Small intestine (tissue), 7 donors: ENCODE measurements at regions not wholly inside any gene's neighbourhood (a gene's known extent, or its start where the extent isn't known, plus 50 kb on each side); places are given as distances from the start of the nearest gene placed in this dataset.
A peak's percentile ranks its signal among the peaks of the same experiment; 100 is the strongest.

Source experiments
- DNase-seq, 2 donors: peaks; one replicate each; pipeline versions ENCODE4 v3.0.0 to v3.0.0-alpha.2; 2013
- FAIRE-seq: peaks from 2 replicates; lab custom pipeline; 2012; peaks lifted over from hg19 to GRCh38; lab: Jason Lieb, UNC
- H3K27ac ChIP-seq, 3 donors: one replicate each; pipeline ENCODE4 v1.5.1; 2013; ENCODE audit warnings: low read length in 2 of 3, mild to moderate bottlenecking in 2 of 3, control low read depth in 1 of 3, inconsistent platforms in 1 of 3, low read depth in 1 of 3, moderate library complexity in 1 of 3
- H3K27me3 ChIP-seq, 3 donors: one replicate each; pipeline ENCODE4 v1.6.1; 2013; ENCODE audit warnings: low read length in 3 of 3, inconsistent platforms in 1 of 3; ENCODE audit not compliant: control insufficient read depth in 3 of 3, insufficient read depth in 3 of 3
- H3K36me3 ChIP-seq, 3 donors: one replicate each; pipeline ENCODE4 v1.6.1; 2013; ENCODE audit warnings: low read length in 3 of 3, inconsistent platforms in 1 of 3, low read depth in 1 of 3, mild to moderate bottlenecking in 1 of 3, moderate library complexity in 1 of 3; ENCODE audit not compliant: control insufficient read depth in 3 of 3, insufficient read depth in 2 of 3
- H3K4me1 ChIP-seq, 3 donors: one replicate each; pipeline ENCODE4 v1.6.1; 2013; ENCODE audit warnings: low read length in 2 of 3, inconsistent platforms in 1 of 3, low read depth in 1 of 3, mild to moderate bottlenecking in 1 of 3, moderate library complexity in 1 of 3; ENCODE audit not compliant: control insufficient read depth in 3 of 3, insufficient read depth in 2 of 3
- H3K4me3 ChIP-seq, 3 donors: one replicate each; pipeline ENCODE4 v1.5.1; 2013; ENCODE audit warnings: low read length in 3 of 3, control low read depth in 1 of 3, inconsistent platforms in 1 of 3, low read depth in 1 of 3, mild to moderate bottlenecking in 1 of 3, moderate library complexity in 1 of 3
- H3K9me3 ChIP-seq, 2 donors: one replicate each; pipeline ENCODE4 v1.6.1; 2013; ENCODE audit warnings: low read depth in 1 of 2, low read length in 1 of 2; ENCODE audit not compliant: control insufficient read depth in 2 of 2, insufficient read depth in 1 of 2
- WGBS, 3 donors: extraction: QIAGEN DNeasy Blood & Tissue Kit; methylation state at CpG; one replicate each; pipeline ENCODE4 v1.1.7; 2013; 5-methylcytosine and 5-hydroxymethylcytosine counted together
- donor health status: healthy with polysubstance abuse.
- donor health status: control.
- donor health status: control.
- donor health status: Bipolar disorder and iron deficiency.
- donor health status: healthy.

DNA sequence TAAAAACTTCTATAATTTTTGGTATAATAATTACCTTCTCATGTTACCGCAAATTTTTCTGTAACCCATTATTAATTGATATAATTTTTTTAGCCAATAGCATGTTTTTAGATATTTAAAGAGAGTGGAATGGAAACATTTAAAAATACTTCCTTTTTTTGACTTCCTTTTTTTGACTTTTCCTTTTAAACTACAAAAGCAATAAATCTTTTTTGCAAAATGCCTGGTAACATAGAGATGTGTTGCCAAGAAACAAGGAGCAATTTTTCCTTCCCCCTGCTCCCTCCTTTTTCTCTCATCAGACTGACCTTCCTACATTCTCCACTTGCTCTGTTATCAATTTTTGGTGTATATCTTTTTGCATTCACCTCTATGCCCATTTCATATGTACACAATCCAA, 666.2 kb downstream of the ADGRL2 start:
- WGBS, 3 donors, result 70 to 89% (median 76%) methylated on average over 1 of the region's 1 CpG
- no peak for FAIRE-seq

DNA sequence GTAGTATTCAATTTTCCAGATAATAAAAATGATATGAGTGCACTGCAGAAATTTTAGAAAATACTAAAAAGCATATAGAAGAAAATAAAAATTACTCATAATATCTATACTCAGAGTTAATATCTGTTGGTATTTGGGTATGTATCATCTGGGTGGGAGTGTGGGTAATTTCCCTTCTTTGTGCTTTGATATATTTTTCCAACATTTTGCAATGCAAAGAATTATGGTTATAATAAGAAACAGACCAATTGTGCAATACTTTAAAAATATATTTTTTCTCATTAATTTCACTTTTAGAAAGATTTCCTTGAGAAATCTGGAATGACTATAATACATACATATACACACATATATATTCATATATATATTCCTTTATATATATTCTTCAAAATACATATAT, 665.7 kb downstream of the ADGRL2 start:
- no peak for DNase-seq
- Histone ChIP-seq H3K4me1 (no peaks in the 10 kb centered on the region), H3K36me3 (no peaks in the 10 kb centered on the region), H3K4me3 (no peak overlapping the region), H3K27me3 (no peaks in the 10 kb centered on the region), H3K9me3 (no peaks in the 10 kb centered on the region), H3K27ac (no peak overlapping the region)
- no peak for FAIRE-seq

More for the DNA sequence above, 666.2 kb downstream of the ADGRL2 start:
- Histone ChIP-seq H3K36me3 (no peaks in the 10 kb centered on the region), H3K4me3 (no peak overlapping the region), H3K9me3 (no peaks in the 10 kb centered on the region), H3K27me3 (no peaks in the 10 kb centered on the region), H3K4me1 (no peaks in the 10 kb centered on the region), H3K27ac (no peak overlapping the region)
- no peak for DNase-seq

DNA sequence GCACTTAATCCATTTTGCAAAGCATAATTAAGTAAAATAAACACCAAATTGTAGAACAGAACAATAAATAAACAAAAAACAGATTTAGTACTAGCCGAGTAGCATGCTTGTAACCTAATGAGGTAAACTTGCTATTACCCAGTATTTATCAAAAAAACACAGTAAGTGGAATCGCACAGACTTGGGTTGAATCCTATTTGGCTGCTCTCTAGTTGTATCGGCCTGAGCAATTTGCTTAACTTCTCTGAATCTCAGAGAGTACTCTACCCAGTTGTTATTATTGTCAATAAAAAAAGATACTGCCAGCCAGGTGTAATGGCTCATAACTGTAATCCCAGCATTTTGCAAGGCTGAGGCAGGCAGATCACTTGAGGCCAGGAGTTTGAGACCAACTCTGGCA, 664.3 kb downstream of the ADGRL2 start:
- 47 to 67% (median 62%) methylated on average over 3 of the region's 3 CpGs for WGBS, 3 donors
- Histone ChIP-seq H3K9me3 (no peaks in the 10 kb centered on the region), H3K27ac (no peak overlapping the region), H3K27me3 (no peaks in the 10 kb centered on the region), H3K4me3 (no peak overlapping the region), H3K4me1 (no peaks in the 10 kb centered on the region), H3K36me3 (no peaks in the 10 kb centered on the region)
- no peak for FAIRE-seq
- DNase-seq, result no peak

DNA sequence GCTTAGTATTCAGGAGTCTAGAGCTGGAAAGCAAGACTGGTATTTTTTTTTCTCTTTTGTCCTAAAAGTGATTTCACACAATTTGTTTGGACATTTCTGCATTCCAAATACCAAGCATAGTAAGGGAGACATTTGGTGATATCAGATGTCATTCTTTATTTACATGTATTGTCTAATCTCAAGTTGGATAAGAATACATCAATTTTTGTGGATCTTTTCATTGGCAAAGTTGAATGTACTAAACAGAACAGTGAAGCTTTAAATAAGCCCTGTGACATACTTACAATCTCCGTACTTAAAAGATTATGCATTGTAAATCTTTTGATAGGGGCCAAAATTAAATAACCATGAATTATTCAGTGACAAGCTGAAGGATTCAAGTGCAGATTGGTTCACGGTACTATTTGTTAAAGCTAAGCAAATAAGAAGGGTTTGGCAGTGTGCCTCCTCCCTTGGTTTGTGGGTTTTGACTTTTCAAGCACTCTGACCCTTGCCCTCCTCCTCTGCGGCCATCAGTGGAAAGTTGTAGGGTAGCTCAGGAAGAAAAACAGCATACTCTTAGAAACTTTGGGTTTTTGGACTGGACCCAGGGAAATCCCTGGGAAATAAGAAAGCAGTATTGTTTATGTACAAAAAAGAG, 663.7 kb downstream of the ADGRL2 start:
- FAIRE-seq (no peak), DNase-seq (peak; percentile 3 to 27)
- Histone ChIP-seq H3K27ac (no peak overlapping the region), H3K27me3 (no peaks in the 10 kb centered on the region), H3K36me3 (no peaks in the 10 kb centered on the region), H3K4me3 (no peak overlapping the region), H3K9me3 (no peaks in the 10 kb centered on the region), H3K4me1 (no peaks in the 10 kb centered on the region)
- WGBS, 3 donors, result 17 to 27% (median 19%) methylated on average over 3 of the region's 3 CpGs

DNA sequence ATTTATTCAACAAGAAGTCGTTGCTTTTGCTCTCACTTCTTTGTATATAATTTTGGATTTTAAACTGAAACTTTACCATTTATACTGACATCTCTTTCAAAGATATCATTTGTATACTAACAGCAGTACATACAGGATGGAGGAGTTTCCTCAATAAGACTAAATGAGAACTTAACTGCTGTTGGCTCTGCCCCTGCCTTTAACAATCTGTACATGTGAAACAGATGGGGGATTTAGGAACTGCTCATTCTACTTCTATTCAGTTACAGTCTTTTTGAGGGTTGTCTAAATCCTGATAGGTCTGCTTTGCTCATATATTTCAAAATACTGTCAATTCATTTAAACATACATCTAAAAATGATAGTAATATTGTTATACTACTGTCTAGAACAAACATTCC, 663.2 kb downstream of the ADGRL2 start:
- Histone ChIP-seq H3K4me1 (no peaks in the 10 kb centered on the region), H3K27me3 (no peaks in the 10 kb centered on the region), H3K36me3 (no peaks in the 10 kb centered on the region), H3K27ac (no peak overlapping the region), H3K9me3 (no peaks in the 10 kb centered on the region), H3K4me3 (no peak overlapping the region)
- DNase-seq, result no peak
- WGBS, 3 donors, result 44 to 51% (median 46%) methylated on average over 1 of the region's 1 CpG
- no peak for FAIRE-seq

DNA sequence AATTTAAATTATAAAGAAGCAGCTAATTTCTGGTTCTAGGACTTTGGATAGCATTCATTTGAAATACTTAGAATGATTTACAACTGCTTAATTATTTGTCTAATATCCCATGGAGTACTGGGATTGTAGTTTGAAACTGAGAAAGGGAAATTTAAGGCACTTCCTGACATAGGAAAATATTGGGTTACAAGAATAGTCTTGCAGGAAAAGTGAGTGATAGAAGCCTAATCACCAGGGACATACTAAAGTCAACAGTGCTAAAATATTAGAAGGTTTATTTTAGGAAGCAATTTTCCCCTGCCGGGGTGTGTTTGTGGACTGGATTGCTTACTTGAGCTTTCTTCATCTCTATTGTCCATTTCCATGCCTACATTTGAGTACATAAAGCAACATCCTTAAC, 661.6 kb downstream of the ADGRL2 start:
- no peaks in the 10 kb centered on the region for H3K4me1 ChIP-seq
- FAIRE-seq (no peak), DNase-seq (no peak)
- H3K27ac ChIP-seq, result no peak overlapping the region
- H3K4me3 ChIP-seq, result no peak overlapping the region
- 15 to 45% (median 36%) methylated on average over 1 of the region's 1 CpG for WGBS, 3 donors
- H3K27me3 ChIP-seq, result no peaks in the 10 kb centered on the region
- no peaks in the 10 kb centered on the region for H3K36me3 ChIP-seq
- no peaks in the 10 kb centered on the region for H3K9me3 ChIP-seq

DNA sequence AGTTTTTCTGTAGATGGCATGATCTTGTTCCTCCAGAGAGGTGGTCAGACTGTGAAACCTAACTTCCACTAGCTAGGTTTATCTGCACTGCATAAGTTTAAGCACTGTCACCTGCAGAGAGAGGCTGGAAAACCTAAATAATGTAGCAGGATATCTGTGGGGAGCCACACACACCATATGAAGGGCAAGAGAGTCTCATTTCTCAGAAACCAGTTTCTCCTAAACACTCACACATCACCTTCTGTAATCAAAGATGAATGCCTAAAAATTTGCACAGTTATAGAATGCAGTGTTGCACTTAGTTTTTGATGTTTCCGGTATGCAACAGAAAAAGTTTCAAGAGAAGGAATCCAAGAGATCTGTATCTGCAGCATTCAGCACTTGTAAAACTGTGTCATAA, 654.6 kb downstream of the ADGRL2 start:
- Histone ChIP-seq H3K9me3 (peaks cover 0 to 9% of the 10 kb centered on the region in 2 donors), H3K36me3 (no peaks in the 10 kb centered on the region)
- FAIRE-seq, result no peak

DNA sequence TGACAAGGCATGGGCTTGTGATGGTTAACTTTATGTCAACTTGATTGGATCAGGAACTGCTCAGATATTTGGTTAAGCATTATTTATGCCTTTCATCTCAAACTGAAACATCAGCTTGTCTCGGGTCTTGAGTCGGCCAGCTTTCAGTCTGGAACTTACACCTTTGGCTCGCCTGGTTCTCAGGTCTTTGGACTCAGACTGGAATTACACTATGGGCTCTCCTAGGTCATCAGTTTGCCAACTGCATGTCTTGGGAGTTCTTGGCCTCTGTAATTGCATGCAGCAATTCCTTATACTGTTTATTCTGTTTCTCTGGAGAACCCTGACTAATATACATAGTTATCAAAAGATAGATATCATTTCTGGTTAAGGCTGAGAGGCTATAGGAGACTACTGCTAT, 653.7 kb downstream of the ADGRL2 start:
- 60 to 90% (median 79%) methylated on average over 3 of the region's 3 CpGs for WGBS, 3 donors
- no peak for FAIRE-seq
- Histone ChIP-seq H3K9me3 (peaks cover 0 to 9% of the 10 kb centered on the region in 2 donors), H3K36me3 (no peaks in the 10 kb centered on the region), H3K4me1 (no peaks in the 10 kb centered on the region), H3K27ac (no peak overlapping the region), H3K27me3 (no peaks in the 10 kb centered on the region), H3K4me3 (no peak overlapping the region)
- DNase-seq, result no peak

More for the DNA sequence above, 654.6 kb downstream of the ADGRL2 start:
- Histone ChIP-seq H3K4me1 (no peaks in the 10 kb centered on the region), H3K4me3 (no peak overlapping the region), H3K27me3 (no peaks in the 10 kb centered on the region), H3K27ac (no peak overlapping the region)
- WGBS, 3 donors, result 62 to 82% (median 82%) methylated on average over 1 of the region's 1 CpG
- no peak for DNase-seq
